A673 (cell line): ENCODE measurements at regions not wholly inside any gene's neighbourhood (a gene's known extent, or its start where the extent isn't known, plus 50 kb on each side); places are given as distances from the start of the nearest gene placed in this dataset.

Experiments
- BruUV-seq: library from RNA; stranded (reverse); fragments of 400-500 nt; replicated peaks from 2 replicates; lab custom pipeline; 2021; lab: Mats Ljungman, UMichigan
- CTCF ChIA-PET: fragments of 300-600 bp; sonication (Branson Sonifier 250); formaldehyde crosslinking; loops from one replicate; lab custom pipeline; 2022; ENCODE audit warnings: antibody characterized with exemption; lab: Charles Lee
- POLR2A ChIA-PET: fragments of 300-600 bp; sonication (Branson Sonifier 250); formaldehyde crosslinking; loops from one replicate; lab custom pipeline; 2022; ENCODE audit warnings: antibody characterized with exemption; ENCODE audit not compliant: low non-redundant PET; lab: Charles Lee
- DNase-seq: peaks from one replicate; pipeline ENCODE4 v3.0.0-alpha.2; 2015; ENCODE audit warnings: low spot score
- H3K27ac ChIP-seq: fragments of 200-600 bp; sonication (generic); 2 replicates; pipeline ENCODE4 v1.5.1; 2016; ENCODE audit warnings: mixed run types, low read depth, mild to moderate bottlenecking, mixed read lengths, antibody characterized with exemption, low read length; ENCODE audit not compliant: poor library complexity, severe bottlenecking
- H3K27me3 ChIP-seq: fragments of 200-600 bp; sonication (generic); replicated peaks from 2 replicates; pipeline ENCODE4 v1.6.1; 2017; ENCODE audit warnings: mixed run types, low read depth, mild to moderate bottlenecking, mixed read lengths, antibody characterized with exemption, low read length; ENCODE audit not compliant: insufficient read depth, poor library complexity
- H3K36me3 ChIP-seq: fragments of 200-600 bp; sonication (generic); 2 replicates; pipeline ENCODE4 v1.6.1; 2016; ENCODE audit warnings: mixed run types, mild to moderate bottlenecking, mixed read lengths, antibody characterized with exemption, low read length; ENCODE audit not compliant: insufficient read depth, poor library complexity, severe bottlenecking
- H3K4me1 ChIP-seq: fragments of 200-600 bp; sonication (generic); 2 replicates; pipeline ENCODE4 v1.6.1; 2017; ENCODE audit warnings: mixed run types, mild to moderate bottlenecking, mixed read lengths, antibody characterized with exemption, low read length; ENCODE audit not compliant: insufficient read depth, poor library complexity, severe bottlenecking
- H3K4me3 ChIP-seq: fragments of 200-600 bp; sonication (generic); 2 replicates; pipeline ENCODE4 v1.5.1; 2016; ENCODE audit warnings: low read depth, mixed run types, mild to moderate bottlenecking, mixed read lengths, low read length; ENCODE audit not compliant: poor library complexity, severe bottlenecking
- H3K9me3 ChIP-seq: fragments of 200-600 bp; sonication (generic); 2 replicates; pipeline ENCODE4 v1.6.1; 2016; ENCODE audit warnings: mixed run types, low read depth, mild to moderate bottlenecking, mixed read lengths, antibody characterized with exemption, low read length; ENCODE audit not compliant: poor library complexity, severe bottlenecking
- CTCF ChIP-seq: fragments of 300-800, 200-600 bp; sonication (generic); conservative IDR thresholded peaks from 2 replicates; pipeline ENCODE4 v1.5.1; 2017; ENCODE audit warnings: low read depth, mild to moderate bottlenecking, antibody characterized with exemption, low read length, moderate library complexity, mixed read lengths
- EZH2 ChIP-seq: fragments of 200-600 bp; sonication (generic); IDR thresholded peaks from 2 replicates; pipeline ENCODE4 v1.6.1; 2017; ENCODE audit warnings: borderline replicate concordance, low read depth, mild to moderate bottlenecking, mixed read lengths, antibody characterized with exemption, low read length; ENCODE audit not compliant: poor library complexity, severe bottlenecking
- intact Hi-C: fragments of 100-400 bp; cut with micrococcal nuclease; formaldehyde crosslinking; loops from one replicate; pipeline ENCODE4 v1.10.0; 2022; ENCODE audit not compliant: unreplicated experiment

DNA sequence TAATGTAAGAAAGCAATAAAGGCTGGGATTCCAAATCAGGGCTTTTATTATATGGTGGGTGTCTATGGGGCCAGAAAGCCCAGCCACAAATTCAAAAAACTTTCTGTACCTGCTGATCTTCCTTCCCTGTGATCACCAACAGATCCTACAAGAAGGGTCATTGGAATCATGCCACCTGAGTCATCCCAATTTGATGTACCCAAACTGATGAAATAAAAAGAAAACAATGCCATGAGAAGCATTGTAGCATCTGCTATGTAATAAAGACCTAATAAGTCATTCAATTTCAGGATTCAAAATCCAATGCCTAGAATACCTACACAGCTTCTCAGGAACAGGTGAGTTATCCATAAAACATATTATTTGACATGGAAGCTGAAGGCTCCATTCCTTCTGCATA is 228.8 kb downstream of the DKK1 start:
- no peaks in the 10 kb centered on the region for H3K9me3 ChIP-seq
- CTCF ChIA-PET, result no interaction called here
- H3K4me1 ChIP-seq, result no peaks in the 10 kb centered on the region
- no peak for DNase-seq
- intact Hi-C loops, result no loop called here
- H3K36me3 ChIP-seq, result no peaks in the 10 kb centered on the region
- H3K27ac ChIP-seq, result no peak overlapping the region
- POLR2A ChIA-PET, result no interaction called here
- no TSS peak for BruUV-seq
- H3K27me3 ChIP-seq, result no peaks in the 10 kb centered on the region
- TF ChIP-seq CTCF, result no peak
- TF ChIP-seq EZH2, result no peak
- no peak overlapping the region for H3K4me3 ChIP-seq

- Histone ChIP-seq H3K36me3 (no peaks in the 10 kb centered on the region), H3K4me1 (no peaks in the 10 kb centered on the region), H3K4me3 (no peak overlapping the region), H3K27ac (no peak overlapping the region), H3K9me3 (no peaks in the 10 kb centered on the region), H3K27me3 (no peaks in the 10 kb centered on the region)
- TF ChIP-seq CTCF (no peak), EZH2 (no peak)
- BruUV-seq, result no TSS peak
- ChIA-PET CTCF (no interaction called here), POLR2A (no interaction called here)
- intact Hi-C loops, result no loop called here
- DNase-seq, result no peak
Observed at GRCh38 chr10:52551046-52551445, 221.5 kb downstream of the MBL2 start.

GRCh38 chr10:52558090-52558489 is 214.5 kb downstream of the MBL2 start:
- Histone ChIP-seq H3K36me3 (no peaks in the 10 kb centered on the region), H3K9me3 (no peaks in the 10 kb centered on the region), H3K4me1 (no peaks in the 10 kb centered on the region), H3K27me3 (no peaks in the 10 kb centered on the region), H3K27ac (no peak overlapping the region), H3K4me3 (no peak overlapping the region)
- ChIA-PET POLR2A (no interaction called here), CTCF (no interaction called here)
- intact Hi-C loops, result no loop called here
- no peak for DNase-seq
- TF ChIP-seq CTCF (no peak), EZH2 (no peak)
- BruUV-seq, result no TSS peak
